C4-2B (cell line): ENCODE measurements at regions not wholly inside any gene's neighbourhood (a gene's known extent, or its start where the extent isn't known, plus 50 kb on each side); places are given as distances from the start of the nearest gene placed in this dataset.

ENCODE experiments used
- H3K27ac ChIP-seq: fragments of 450-650 bp; 2 replicates; pipeline ENCODE4 v1.5.1; 2017
- CTCF ChIP-seq: fragments of 450-650 bp; conservative IDR thresholded peaks from 2 replicates; pipeline ENCODE4 v1.5.1; 2017; ENCODE audit warnings: mild to moderate bottlenecking
- ZFX ChIP-seq: fragments of 450-650 bp; IDR thresholded peaks from 2 replicates; pipeline ENCODE4 v1.6.1; 2017

- TF ChIP-seq ZFX (no peak), CTCF (no peak)
- peak overlapping the region; percentile 62 for H3K27ac ChIP-seq
Measured at GRCh38 chr3:59542276-59542675, 492.5 kb upstream of the CFAP20DC start.

GRCh38 chr3:59540696-59541095 is 490.9 kb upstream of the CFAP20DC start:
- H3K27ac ChIP-seq = peak overlapping the region; percentile 52; the same call in 1 of the 2 replicates
- TF ChIP-seq CTCF (no peak), ZFX (no peak)

GRCh38 chr3:59540241-59540640 is 490.4 kb upstream of the CFAP20DC start:
- TF ChIP-seq CTCF (no peak), ZFX (no peak)
- H3K27ac ChIP-seq = peak overlapping the region; percentile 52; the same call in 1 of the 2 replicates

- TF ChIP-seq CTCF (no peak), ZFX (no peak)
- H3K27ac ChIP-seq = no peak overlapping the region
Measured at GRCh38 chr3:59538753-59539432, 489.1 kb upstream of the CFAP20DC start.

- TF ChIP-seq CTCF (no peak), ZFX (no peak)
- H3K27ac ChIP-seq = no peak overlapping the region
Measured at GRCh38 chr3:59535791-59536221, 486.0 kb upstream of the CFAP20DC start.

- H3K27ac ChIP-seq = no peak overlapping the region
- TF ChIP-seq CTCF (no peak), ZFX (no peak)
Measured at GRCh38 chr3:59531994-59532393, 482.2 kb upstream of the CFAP20DC start.

- no peak overlapping the region for H3K27ac ChIP-seq
- TF ChIP-seq ZFX = no peak
- no peak for TF ChIP-seq CTCF
Measured at GRCh38 chr3:59531066-59531745, 481.4 kb upstream of the CFAP20DC start.
